Mesothelial cell of epicardium (in vitro differentiated cells): ENCODE measurements at regions not wholly inside any gene's neighbourhood (a gene's known extent, or its start where the extent isn't known, plus 50 kb on each side); places are given as distances from the start of the nearest gene placed in this dataset.

Source experiments
- DNase-seq, 2 experiments: peaks; one replicate each; pipeline ENCODE4 v3.0.0; 2021; ENCODE audit warnings: low spot score in 2 of 2; ENCODE audit not compliant: unreplicated experiment in 2 of 2
- H3K27ac Mint-ChIP-seq: 2 replicates; pipeline ENCODE4 v1.8.0; 2021; ENCODE audit warnings: mixed read lengths
- H3K27me3 Mint-ChIP-seq: 2 replicates; pipeline ENCODE4 v1.8.0; 2021; ENCODE audit warnings: low read depth, mixed read lengths
- H3K36me3 Mint-ChIP-seq: 2 replicates; pipeline ENCODE4 v1.8.0; 2021; ENCODE audit warnings: mixed read lengths
- H3K4me1 Mint-ChIP-seq: 2 replicates; pipeline ENCODE4 v1.8.0; 2021; ENCODE audit warnings: mixed read lengths
- H3K4me3 Mint-ChIP-seq: 2 replicates; pipeline ENCODE4 v1.8.0; 2021; ENCODE audit warnings: mild to moderate bottlenecking, moderate library complexity, mixed read lengths
- H3K9me3 Mint-ChIP-seq: 2 replicates; pipeline ENCODE4 v1.8.0; 2021; ENCODE audit warnings: mixed read lengths
- TF ChIP-seq, protein P1 (sequence below): fragments of 200-600 bp; sonication (generic); IDR thresholded peaks from one replicate; pipeline ENCODE4 v1.5.0; 2021; ENCODE audit warnings: antibody characterized with exemption; ENCODE audit not compliant: unreplicated experiment

- H3K27ac Mint-ChIP-seq = no peak overlapping the region
- DNase-seq = no peak
- peaks cover 4% of the 10 kb centered on the region for H3K9me3 Mint-ChIP-seq
- TF ChIP-seq, protein P1, sequence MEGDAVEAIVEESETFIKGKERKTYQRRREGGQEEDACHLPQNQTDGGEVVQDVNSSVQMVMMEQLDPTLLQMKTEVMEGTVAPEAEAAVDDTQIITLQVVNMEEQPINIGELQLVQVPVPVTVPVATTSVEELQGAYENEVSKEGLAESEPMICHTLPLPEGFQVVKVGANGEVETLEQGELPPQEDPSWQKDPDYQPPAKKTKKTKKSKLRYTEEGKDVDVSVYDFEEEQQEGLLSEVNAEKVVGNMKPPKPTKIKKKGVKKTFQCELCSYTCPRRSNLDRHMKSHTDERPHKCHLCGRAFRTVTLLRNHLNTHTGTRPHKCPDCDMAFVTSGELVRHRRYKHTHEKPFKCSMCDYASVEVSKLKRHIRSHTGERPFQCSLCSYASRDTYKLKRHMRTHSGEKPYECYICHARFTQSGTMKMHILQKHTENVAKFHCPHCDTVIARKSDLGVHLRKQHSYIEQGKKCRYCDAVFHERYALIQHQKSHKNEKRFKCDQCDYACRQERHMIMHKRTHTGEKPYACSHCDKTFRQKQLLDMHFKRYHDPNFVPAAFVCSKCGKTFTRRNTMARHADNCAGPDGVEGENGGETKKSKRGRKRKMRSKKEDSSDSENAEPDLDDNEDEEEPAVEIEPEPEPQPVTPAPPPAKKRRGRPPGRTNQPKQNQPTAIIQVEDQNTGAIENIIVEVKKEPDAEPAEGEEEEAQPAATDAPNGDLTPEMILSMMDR = no peak
- no peaks in the 10 kb centered on the region for H3K27me3 Mint-ChIP-seq
- H3K36me3 Mint-ChIP-seq = no peaks in the 10 kb centered on the region
- peaks cover 14% of the 10 kb centered on the region for H3K4me1 Mint-ChIP-seq
- H3K4me3 Mint-ChIP-seq = no peak overlapping the region
These were observed 560.7 kb downstream of the DSC3 start for GRCh38 chr18:30481871-30482270.

DNA sequence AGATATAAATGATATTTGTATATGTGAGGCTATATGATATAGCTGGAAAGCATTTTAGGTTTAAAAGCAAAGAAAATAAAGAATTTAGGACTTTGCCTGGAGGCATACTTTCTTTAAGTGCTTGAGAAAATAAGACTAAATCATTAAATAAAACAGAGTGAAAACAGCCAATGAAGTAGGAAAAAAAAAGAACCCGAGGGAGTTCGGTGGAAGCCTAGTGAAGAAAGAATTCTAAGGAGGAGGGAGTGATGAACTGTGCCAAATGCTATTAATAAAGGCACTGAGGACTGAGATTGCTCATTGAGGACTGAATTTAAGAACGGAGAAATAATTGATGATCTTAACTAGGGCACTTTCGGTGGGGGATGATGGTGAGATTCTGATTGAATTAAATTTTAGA lies 573.5 kb downstream of the DSC3 start:
- no peaks in the 10 kb centered on the region for H3K36me3 Mint-ChIP-seq
- H3K27ac Mint-ChIP-seq = peak overlapping the region; percentile 10
- DNase-seq = no peak
- peaks cover 3% of the 10 kb centered on the region for H3K9me3 Mint-ChIP-seq
- no peaks in the 10 kb centered on the region for H3K27me3 Mint-ChIP-seq
- TF ChIP-seq, protein P1 = no peak
- H3K4me3 Mint-ChIP-seq = no peak overlapping the region
- H3K4me1 Mint-ChIP-seq = peaks cover 26% of the 10 kb centered on the region

DNA sequence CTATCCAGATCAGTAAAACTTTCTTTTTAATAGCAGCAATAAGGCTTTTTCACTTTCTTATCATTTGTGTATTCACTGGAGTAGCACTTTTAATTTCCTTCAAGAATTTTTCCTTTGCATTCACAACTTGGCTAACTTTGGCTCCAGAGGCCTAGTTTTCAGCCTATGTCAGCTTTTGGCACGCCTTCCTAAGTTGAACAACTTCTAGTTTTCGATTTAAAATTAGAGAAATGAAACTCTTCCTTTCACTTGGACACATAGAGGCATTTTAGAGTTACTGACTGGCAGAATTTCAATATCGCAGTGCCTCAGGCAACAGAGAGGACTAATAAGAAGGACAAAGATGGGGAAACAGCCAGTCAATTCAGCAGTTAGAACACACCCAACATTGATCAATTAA lies 577.4 kb downstream of the DSC3 start:
- no peak for DNase-seq
- peaks cover 3% of the 10 kb centered on the region for H3K9me3 Mint-ChIP-seq
- peaks cover 21% of the 10 kb centered on the region for H3K4me1 Mint-ChIP-seq
- no peak overlapping the region for H3K27ac Mint-ChIP-seq
- H3K27me3 Mint-ChIP-seq = no peaks in the 10 kb centered on the region
- H3K36me3 Mint-ChIP-seq = no peaks in the 10 kb centered on the region
- TF ChIP-seq, protein P1 = no peak
- no peak overlapping the region for H3K4me3 Mint-ChIP-seq

GRCh38 chr18:30457156-30457555 lies 585.4 kb downstream of the DSC3 start:
- H3K36me3 Mint-ChIP-seq = no peaks in the 10 kb centered on the region
- no peaks in the 10 kb centered on the region for H3K27me3 Mint-ChIP-seq
- H3K4me3 Mint-ChIP-seq = no peak overlapping the region
- H3K27ac Mint-ChIP-seq = no peak overlapping the region
- TF ChIP-seq, protein P1 = no peak
- DNase-seq = no peak
- no peaks in the 10 kb centered on the region for H3K4me1 Mint-ChIP-seq
- no peaks in the 10 kb centered on the region for H3K9me3 Mint-ChIP-seq

DNA sequence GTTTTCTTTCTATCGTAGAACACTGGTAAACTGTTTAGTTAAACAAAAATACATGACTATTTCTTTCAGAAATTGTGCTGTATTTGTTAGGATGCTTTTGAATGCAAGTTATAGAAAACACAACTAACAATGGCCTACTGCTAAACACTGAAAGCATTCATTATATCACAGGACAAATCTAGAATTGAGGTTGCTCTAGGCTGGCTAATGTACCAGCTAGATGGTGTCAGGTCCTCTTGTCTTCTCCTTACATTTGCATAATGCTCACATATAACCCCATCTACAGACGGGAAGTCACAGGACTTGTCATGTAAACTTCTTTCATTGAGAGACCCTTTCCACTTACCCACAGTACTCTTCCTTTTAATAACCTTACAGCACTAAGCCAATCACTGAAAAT lies 586.8 kb downstream of the DSC3 start:
- Mint-ChIP-seq H3K4me3 (no peak overlapping the region), H3K4me1 (peaks cover 7% of the 10 kb centered on the region), H3K9me3 (no peaks in the 10 kb centered on the region), H3K36me3 (no peaks in the 10 kb centered on the region), H3K27ac (no peak overlapping the region), H3K27me3 (no peaks in the 10 kb centered on the region)
- DNase-seq = no peak
- TF ChIP-seq, protein P1 = no peak

DNA sequence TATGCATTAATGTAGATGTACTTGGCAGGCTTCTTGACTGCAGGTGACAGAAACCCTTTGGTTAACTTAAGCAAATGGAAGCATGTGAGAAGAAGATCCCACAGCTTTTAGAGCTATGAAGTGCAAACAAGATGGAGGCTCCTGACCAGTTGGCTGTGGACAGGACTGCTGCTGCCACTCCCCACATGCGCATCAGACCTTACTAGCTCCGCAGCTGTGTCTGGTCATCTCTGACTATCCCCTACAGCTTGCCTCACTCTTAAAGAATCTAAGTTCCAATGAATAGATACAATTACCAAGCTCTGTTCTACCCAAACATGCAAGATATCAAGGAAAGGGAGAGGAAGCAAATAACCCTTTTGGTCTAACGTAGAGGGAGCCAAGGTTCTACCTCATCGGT lies 587.6 kb downstream of the DSC3 start:
- H3K9me3 Mint-ChIP-seq = no peaks in the 10 kb centered on the region
- H3K4me1 Mint-ChIP-seq = peaks cover 7% of the 10 kb centered on the region
- TF ChIP-seq, protein P1 = no peak
- H3K4me3 Mint-ChIP-seq = no peak overlapping the region
- DNase-seq = no peak
- H3K27ac Mint-ChIP-seq = no peak overlapping the region
- H3K27me3 Mint-ChIP-seq = no peaks in the 10 kb centered on the region
- no peaks in the 10 kb centered on the region for H3K36me3 Mint-ChIP-seq
